Lung microvascular endothelial cell (primary cell): ENCODE measurements at regions not wholly inside any gene's neighbourhood (a gene's known extent, or its start where the extent isn't known, plus 50 kb on each side); places are given as distances from the start of the nearest gene placed in this dataset.
"Not testable (repeated sequence)": the region's sequence is repeated elsewhere in the genome, so short reads cannot be mapped to it uniquely, and the experiment has no call there.

Experiments used
- DNase-seq, 2 donors: peaks; one replicate each; pipeline versions ENCODE4 v3.0.0 to v3.0.0-alpha.2; 2010; ENCODE audit warnings: low read depth in 2 of 2

- no peak for DNase-seq
These were observed 813.9 kb upstream of the CDH10 start for GRCh38 chr5:25458628-25459027.

GRCh38 chr5:25453500-25453899 lies 808.7 kb upstream of the CDH10 start:
- no peak for DNase-seq

- no peak for DNase-seq
These were observed 806.5 kb upstream of the CDH10 start for GRCh38 chr5:25451294-25451693.

DNA sequence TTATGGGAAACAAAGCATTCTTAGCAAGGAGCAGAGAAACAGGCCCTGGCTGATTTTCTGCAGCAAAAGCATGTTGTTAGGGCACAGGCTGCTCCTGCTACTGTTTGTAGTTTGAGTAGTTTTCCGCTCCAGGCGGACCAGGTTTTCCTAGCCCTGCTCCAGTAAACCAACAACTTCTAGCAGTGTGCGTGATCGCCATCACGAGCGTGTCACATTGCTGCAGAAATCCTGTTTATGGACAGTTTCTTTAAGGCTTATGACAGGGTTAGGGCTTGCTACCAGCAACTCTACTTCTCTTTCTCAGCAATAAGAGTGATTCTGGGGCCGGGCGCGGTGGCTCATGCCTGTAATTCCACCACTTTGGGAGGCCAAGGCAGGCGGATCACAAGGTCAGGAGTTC lies 803.9 kb upstream of the CDH10 start:
- DNase-seq = no peak

GRCh38 chr5:25448190-25448621 lies 803.4 kb upstream of the CDH10 start:
- no peak for DNase-seq

DNA sequence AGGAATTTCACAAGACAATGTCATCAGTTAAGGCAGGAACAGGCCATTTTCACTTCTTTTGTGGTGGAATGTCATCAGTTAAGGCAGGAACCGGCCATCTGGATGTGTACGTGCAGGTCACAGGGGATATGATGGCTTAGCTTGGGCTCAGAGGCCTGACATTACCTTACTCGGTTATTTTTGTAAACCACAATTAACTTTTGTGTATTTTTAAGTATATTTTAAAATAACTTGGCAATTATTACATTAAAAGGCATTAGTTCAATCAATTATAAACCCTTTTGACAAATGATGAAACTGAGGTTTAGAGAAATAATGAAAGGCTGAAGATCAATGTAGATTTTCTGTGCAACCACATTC lies 801.3 kb upstream of the CDH10 start:
- DNase-seq = not testable (repeated sequence)

GRCh38 chr5:25445381-25446060 lies 800.7 kb upstream of the CDH10 start:
- not testable (repeated sequence) for DNase-seq

GRCh38 chr5:25444697-25445096 lies 799.9 kb upstream of the CDH10 start:
- no peak for DNase-seq

DNA sequence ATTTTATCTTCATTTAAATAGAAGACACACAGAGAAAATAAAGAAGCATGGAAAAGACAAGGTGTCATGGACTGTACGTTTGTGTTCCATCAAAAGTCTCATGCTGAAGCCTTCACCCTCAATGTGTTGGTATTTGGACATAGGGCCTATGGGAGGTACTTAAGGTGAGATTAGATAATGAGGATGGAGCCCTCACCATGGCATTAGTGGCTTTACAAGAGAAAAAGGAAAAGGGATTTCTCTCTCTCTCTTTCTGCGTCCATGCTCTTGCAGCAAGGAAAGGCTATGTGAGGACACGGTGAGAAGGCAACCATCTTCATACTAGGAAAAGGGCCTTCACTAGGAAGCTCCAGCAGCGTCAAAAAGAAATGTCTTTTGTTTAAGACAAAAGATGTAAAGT lies 797.0 kb upstream of the CDH10 start:
- DNase-seq = no peak

DNA sequence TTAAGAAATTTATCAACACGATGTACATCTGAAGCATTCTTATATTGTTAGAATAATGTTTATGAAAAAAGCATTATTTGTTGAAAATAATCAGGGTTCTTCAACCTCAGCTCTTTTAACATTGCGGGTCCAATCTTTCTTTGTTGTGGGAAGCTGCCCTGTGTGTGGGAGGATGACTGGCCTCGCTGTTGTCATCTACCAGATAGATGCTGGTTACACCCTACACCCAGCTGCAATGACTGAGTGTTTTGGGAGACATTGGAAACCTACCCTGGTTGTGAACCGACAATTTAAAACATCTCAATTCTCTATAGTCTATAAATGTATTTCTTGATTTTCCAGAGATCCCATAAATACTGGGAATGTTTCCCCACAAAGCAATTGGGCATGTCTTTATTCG lies 794.2 kb upstream of the CDH10 start:
- DNase-seq = no peak

DNA sequence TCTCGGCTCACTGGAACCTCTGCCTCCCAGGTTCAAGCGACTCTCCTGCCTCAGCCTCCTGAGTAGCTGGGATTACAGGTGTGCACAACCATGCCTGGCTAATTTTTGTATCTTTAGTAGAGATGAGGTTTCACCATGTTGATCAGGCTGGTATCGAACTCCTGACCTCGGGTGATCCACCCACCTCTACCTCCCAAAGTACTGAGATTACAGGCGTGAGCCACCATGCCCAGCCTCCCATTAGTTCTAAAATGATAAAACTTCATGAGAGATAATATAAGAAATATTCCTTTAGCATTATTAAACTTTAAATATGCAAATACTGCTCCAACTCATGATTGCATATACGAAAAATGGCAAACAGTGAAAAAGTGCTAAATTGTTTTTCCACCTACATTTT lies 793.6 kb upstream of the CDH10 start:
- DNase-seq = not testable (repeated sequence)

DNA sequence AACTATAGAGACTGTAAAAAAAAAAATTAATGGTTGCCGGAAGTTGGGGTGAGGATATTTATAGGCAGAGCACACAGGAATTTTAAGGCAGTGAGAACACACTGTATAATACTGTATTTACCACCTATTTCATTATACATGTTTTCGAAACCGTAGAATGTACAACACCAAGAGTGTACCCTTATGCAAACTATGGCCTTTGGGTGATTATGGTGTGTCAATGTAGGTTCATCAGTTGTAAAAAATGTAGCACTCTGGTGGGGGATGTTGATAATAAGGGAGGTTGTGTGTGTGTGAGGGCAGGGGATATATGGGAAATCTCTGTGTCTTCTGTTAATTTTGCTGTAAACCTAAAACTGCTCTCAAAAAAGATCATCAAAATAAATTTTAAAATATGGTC lies 791.7 kb upstream of the CDH10 start:
- no peak for DNase-seq

DNA sequence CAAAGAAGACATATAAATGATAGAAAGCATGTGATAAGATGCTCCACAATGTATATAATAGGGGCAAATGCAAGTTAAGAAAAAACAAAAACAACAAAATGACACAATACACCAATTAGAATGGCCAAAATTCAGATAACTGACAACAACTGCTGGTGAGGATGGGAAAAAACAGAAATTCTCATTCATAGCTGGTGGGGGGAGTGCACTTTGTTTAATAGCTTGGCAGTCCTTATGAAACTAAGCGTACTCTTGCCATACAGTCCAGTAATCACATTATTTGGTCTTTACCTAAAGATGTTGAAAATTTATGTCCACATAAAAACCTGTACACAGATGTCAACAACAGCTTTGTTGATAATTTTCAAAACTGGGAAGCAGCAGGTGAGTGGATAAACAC lies 791.1 kb upstream of the CDH10 start:
- no peak for DNase-seq

DNA sequence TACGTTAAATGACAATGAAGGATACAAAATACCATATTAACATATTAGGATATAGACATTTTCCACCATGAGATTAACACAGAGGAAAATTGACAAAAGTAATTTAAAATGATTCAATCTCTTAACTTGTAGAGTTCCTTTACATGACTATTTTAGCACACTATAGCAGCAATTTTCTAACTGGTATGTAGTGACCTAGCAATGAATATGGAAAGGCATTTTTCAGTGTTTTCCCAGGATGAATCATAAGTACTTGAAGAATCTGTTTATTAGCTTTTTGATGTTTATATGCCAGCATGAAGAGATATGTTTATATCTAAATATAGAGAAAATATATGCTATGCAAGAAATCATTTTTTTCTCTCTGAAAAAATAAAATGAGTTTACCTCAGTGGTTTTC lies 782.5 kb upstream of the CDH10 start:
- DNase-seq = no peak

DNA sequence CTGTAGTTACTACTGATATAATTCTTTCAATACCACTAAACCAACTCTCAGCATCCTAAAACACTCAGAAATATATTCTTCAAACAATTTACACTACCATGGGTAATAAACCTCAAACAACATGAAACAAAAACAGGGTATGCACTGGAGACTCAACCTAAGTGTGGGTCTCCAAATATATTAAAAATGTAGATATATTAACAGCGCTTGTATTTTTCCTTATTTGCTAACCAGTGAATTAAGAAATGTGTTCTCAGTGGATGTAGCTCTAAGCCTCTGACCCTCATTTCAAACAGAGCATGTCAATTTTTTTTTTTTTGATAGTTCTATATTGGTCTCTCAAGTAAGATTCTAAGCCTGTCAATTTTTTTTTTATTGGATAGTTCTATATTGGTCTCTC lies 778.5 kb upstream of the CDH10 start:
- no peak for DNase-seq

GRCh38 chr5:25419684-25420083 lies 774.9 kb upstream of the CDH10 start:
- no peak for DNase-seq

- no peak for DNase-seq
These were observed 774.2 kb upstream of the CDH10 start for GRCh38 chr5:25418978-25419377.

GRCh38 chr5:25418319-25418859 lies 773.6 kb upstream of the CDH10 start:
- no peak for DNase-seq

DNA sequence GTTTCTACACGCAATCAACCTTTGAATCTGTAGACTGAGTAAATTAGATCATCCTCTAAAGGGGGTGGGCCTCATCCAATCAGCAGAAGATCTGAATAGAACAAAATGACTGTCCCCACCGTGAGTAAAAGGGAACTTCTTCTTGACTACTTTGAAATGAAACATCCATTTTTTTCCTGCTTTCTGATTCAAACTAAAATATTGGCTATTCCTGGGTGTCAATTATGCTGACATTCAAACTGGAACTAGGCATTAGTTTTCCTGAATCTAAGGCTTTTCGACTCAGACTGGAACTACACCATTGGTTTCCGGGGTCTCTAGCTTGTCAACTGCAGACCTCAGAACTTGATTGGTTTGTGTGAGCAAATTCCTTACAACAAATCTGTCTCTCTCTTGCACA lies 772.2 kb upstream of the CDH10 start:
- no peak for DNase-seq

- no peak for DNase-seq
These were observed 771.2 kb upstream of the CDH10 start for GRCh38 chr5:25415970-25416369.

DNA sequence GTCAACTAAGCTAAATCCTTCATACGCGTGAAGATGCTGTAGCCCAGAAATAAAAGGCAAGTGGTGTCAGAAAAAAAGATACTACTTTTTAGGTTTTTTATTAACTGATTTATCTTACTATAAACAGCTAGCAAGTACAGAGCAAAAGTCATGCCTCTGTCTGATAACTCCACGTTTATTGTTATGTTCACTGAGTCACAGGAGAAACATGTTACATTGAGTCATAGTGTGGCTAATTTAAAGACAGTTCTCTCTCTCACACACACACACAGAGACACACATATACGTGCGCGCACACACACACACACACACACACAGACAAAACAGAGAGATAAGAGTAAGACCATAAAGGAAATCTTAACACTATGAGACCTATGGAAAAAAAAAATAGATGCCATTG lies 770.0 kb upstream of the CDH10 start:
- DNase-seq = no peak

DNA sequence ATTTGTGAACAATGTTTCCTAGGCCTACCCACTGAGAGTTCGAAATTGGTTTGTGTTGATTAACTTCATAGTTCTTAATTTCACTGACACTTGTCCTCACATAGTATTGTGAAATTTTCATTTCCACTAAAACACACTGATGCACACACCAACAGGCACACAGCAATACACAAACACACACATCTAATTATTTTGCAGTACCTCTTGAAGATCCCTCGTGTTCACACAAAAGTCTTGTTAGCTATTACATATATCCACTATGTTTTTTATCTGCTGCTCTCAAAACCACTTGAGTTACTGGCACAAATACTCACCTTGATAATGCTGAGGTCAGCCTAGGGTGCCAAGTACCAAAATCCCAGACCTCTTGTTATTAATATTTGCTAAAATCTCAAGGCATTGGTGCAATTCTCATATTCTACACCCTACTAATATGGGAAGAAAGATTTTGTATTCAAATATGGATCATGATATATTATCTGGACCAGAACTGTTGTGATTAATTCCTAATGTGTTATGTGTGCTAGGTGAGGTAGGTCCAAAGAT lies 767.4 kb upstream of the CDH10 start:
- no peak for DNase-seq

DNA sequence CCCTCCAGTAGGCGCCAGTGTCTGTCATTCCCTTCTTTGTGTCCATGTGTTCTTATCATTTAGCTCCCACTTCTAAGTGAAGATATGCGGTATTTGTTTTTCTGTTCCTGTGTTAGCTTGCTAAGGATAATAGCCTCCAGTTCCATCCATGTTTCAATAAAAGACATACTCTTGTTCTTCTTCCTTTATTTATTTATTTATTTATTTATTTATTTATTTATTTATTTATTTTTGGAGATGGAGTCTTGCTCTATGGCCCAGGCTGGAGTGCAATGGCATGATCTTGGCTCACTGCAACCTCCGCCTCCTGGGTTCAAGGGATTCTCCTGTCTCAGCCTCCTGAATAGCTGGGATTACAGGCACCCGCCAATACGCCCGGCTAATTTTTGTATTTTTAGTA lies 762.6 kb upstream of the CDH10 start:
- not testable (repeated sequence) for DNase-seq

DNA sequence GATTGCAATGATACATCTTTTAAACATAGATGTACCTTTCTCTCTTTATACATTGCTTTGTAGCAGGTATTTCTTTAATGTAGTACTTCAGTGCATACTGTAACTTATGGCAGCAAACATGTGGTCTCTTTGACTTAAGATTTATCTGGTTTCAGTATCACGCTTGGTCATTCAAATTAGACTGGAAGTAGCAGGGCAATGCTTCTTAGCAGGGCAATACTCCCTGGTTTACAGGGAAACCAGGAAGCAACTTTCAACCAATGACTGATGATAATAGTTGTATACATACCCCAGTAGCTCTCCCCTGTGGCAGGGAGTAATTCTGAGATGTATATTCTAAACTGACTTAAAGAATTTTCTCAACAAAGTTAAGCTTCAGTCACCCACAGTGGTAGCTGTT lies 761.1 kb upstream of the CDH10 start:
- no peak for DNase-seq
